ENCODE measurements at regions not wholly inside any gene's neighbourhood (a gene's known extent, or its start where the extent isn't known, plus 50 kb on each side); places are given as distances from the start of the nearest gene placed in this dataset.

- H3K36me3 ChIP-seq = no peaks in the 10 kb centered on the region
- DNase-seq (ENCODE audit: low spot score in 2 of 2) = no peak
- no peaks in the 10 kb centered on the region for H3K4me1 ChIP-seq
- H3K9me3 ChIP-seq = no peaks in the 10 kb centered on the region
- peak overlapping the region; percentile 7 for H3K27ac ChIP-seq
- no peaks in the 10 kb centered on the region for H3K27me3 ChIP-seq
- TF ChIP-seq POLR2AphosphoS5 (IDR thresholded peaks at IDR 0.05) = no peak
- TF ChIP-seq, protein P1, sequence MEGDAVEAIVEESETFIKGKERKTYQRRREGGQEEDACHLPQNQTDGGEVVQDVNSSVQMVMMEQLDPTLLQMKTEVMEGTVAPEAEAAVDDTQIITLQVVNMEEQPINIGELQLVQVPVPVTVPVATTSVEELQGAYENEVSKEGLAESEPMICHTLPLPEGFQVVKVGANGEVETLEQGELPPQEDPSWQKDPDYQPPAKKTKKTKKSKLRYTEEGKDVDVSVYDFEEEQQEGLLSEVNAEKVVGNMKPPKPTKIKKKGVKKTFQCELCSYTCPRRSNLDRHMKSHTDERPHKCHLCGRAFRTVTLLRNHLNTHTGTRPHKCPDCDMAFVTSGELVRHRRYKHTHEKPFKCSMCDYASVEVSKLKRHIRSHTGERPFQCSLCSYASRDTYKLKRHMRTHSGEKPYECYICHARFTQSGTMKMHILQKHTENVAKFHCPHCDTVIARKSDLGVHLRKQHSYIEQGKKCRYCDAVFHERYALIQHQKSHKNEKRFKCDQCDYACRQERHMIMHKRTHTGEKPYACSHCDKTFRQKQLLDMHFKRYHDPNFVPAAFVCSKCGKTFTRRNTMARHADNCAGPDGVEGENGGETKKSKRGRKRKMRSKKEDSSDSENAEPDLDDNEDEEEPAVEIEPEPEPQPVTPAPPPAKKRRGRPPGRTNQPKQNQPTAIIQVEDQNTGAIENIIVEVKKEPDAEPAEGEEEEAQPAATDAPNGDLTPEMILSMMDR (IDR thresholded peaks at IDR 0.05) = no peak
- TF ChIP-seq POLR2A (IDR thresholded peaks at IDR 0.05) = no peak
- no peak for TF ChIP-seq EP300 (IDR thresholded peaks at IDR 0.05)
- WGBS = 47% methylated on average over 3 of the region's 3 CpGs
- H3K4me3 ChIP-seq = no peak overlapping the region
Observed at GRCh38 chr21:27406300-27407009, 439.6 kb upstream of the ADAMTS5 start.

DNA sequence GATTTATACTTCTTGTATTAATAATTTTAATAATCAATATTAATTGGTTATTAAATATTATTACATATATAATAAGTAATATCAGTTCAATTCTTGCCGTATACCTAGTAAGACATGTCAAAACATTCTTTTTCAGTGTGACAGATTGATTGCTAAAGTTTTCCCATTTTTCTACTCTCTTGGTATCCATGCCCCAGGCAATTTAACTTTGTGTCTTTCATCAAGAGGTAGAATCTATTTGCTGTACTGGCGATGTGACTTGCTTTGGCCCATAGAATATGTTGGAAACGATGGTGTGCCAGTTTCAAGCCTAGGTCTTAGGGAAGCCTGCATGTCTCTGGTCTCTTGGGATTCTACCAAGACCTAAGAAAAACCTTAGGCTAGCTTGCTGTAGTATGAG lies 436.1 kb upstream of the ADAMTS5 start:
- Histone ChIP-seq H3K27me3 (no peaks in the 10 kb centered on the region), H3K4me1 (no peaks in the 10 kb centered on the region), H3K27ac (no peak overlapping the region), H3K4me3 (no peak overlapping the region), H3K9me3 (no peaks in the 10 kb centered on the region), H3K36me3 (no peaks in the 10 kb centered on the region)
- whole genome bisulfite sequencing = 85% methylated on average over 3 of the region's 3 CpGs
- TF ChIP-seq EP300 (IDR thresholded peaks at IDR 0.05) (no peak), POLR2AphosphoS5 (IDR thresholded peaks at IDR 0.05) (no peak), POLR2A (IDR thresholded peaks at IDR 0.05) (no peak)
- TF ChIP-seq, protein P1 (IDR thresholded peaks at IDR 0.05) = no peak
- DNase-seq (ENCODE audit: low spot score in 2 of 2) = no peak

DNA sequence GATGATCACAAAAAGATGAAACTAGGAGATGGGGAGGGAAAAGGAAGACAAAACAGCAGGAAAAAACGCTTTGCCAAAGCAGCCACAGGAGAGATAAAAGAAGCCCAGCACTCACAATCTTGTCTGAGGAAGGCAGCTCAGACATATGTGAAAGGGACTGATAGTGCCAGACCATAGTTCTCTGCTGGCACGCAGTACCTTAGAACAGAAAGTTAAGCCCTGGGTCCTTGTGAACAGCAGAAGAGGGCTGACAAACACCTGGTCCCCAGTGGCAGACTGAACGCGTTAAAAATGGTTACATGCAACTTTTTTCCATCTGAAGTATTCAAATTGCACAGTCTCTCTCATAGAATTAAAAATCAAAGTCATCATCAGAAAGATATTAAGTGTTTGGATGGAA lies 433.2 kb upstream of the ADAMTS5 start:
- 52% methylated on average over 4 of the region's 4 CpGs for WGBS

DNA sequence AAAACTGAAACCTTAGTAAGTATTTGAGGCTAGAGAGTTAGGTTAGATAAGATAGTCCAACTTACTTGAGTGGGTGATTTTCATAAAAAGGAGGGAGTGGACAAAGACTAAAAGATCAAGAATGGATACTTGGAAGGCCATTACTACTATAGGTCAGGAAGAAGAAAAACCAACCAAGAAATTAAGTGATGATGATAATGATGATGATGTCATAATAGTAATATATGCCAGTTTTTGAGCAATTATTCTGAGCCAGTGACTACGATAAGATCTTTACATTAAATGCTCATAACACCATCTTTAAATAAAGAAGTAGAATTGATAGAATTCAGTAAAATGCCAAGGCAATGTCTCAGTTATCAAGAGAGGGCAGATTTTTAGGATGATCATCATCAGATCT lies 430.7 kb upstream of the ADAMTS5 start:
- TF ChIP-seq, protein P1 (IDR thresholded peaks at IDR 0.05) = no peak
- no peak for TF ChIP-seq POLR2A (IDR thresholded peaks at IDR 0.05)
- Histone ChIP-seq H3K27ac (no peak overlapping the region), H3K27me3 (no peaks in the 10 kb centered on the region), H3K4me3 (no peak overlapping the region), H3K4me1 (no peaks in the 10 kb centered on the region), H3K36me3 (no peaks in the 10 kb centered on the region), H3K9me3 (no peaks in the 10 kb centered on the region)
- WGBS = 92% methylated on average over 1 of the region's 1 CpG
- no peak for DNase-seq (ENCODE audit: low spot score in 2 of 2)

More for the DNA sequence above, 433.2 kb upstream of the ADAMTS5 start:
- no peaks in the 10 kb centered on the region for H3K9me3 ChIP-seq
- TF ChIP-seq, protein P1 (IDR thresholded peaks at IDR 0.05) = no peak
- no peak for TF ChIP-seq POLR2A (IDR thresholded peaks at IDR 0.05)
- TF ChIP-seq POLR2AphosphoS5 (IDR thresholded peaks at IDR 0.05) = no peak
- TF ChIP-seq EP300 (IDR thresholded peaks at IDR 0.05) = no peak
- H3K27ac ChIP-seq = no peak overlapping the region
- no peak overlapping the region for H3K4me3 ChIP-seq
- DNase-seq (ENCODE audit: low spot score in 2 of 2) = no peak
- H3K36me3 ChIP-seq = no peaks in the 10 kb centered on the region
- H3K4me1 ChIP-seq = no peaks in the 10 kb centered on the region
- H3K27me3 ChIP-seq = no peaks in the 10 kb centered on the region

- WGBS = 65% methylated on average over 3 of the region's 3 CpGs
- H3K9me3 ChIP-seq = no peaks in the 10 kb centered on the region
- H3K4me1 ChIP-seq = no peaks in the 10 kb centered on the region
- no peak overlapping the region for H3K27ac ChIP-seq
- DNase-seq (ENCODE audit: low spot score in 2 of 2) = no peak
- no peaks in the 10 kb centered on the region for H3K27me3 ChIP-seq
- TF ChIP-seq, protein P1 (IDR thresholded peaks at IDR 0.05) = no peak
- no peaks in the 10 kb centered on the region for H3K36me3 ChIP-seq
- no peak overlapping the region for H3K4me3 ChIP-seq
Observed at GRCh38 chr21:27393726-27394125, 426.8 kb upstream of the ADAMTS5 start.

All from suprapubic skin (tissue), 4 donors.